Suprapubic skin (tissue), 4 donors: ENCODE measurements at regions not wholly inside any gene's neighbourhood (a gene's known extent, or its start where the extent isn't known, plus 50 kb on each side); places are given as distances from the start of the nearest gene placed in this dataset.

Experiments
- CTCF ChIP-seq, 2 donors: fragments of 200-600 bp in 1 of 2; fragments of 450-650 bp in 1 of 2; sonication (generic) in 1 of 2; IDR thresholded peaks; one replicate each; pipeline ENCODE4 v1.5.1; 2016 to 2019; ENCODE audit warnings: antibody characterized with exemption in 2 of 2, mild to moderate bottlenecking in 1 of 2, moderate library complexity in 1 of 2
- EP300 ChIP-seq: sonication (generic); formaldehyde crosslinking; IDR thresholded peaks from one replicate; pipeline ENCODE4 v1.6.1; 2017; ENCODE audit warnings: antibody characterized with exemption
- POLR2A ChIP-seq, 2 donors: fragments of 450-650 bp; IDR thresholded peaks; one replicate each; pipeline ENCODE4 v1.6.1; 2017; ENCODE audit warnings: antibody characterized with exemption in 2 of 2, mild to moderate bottlenecking in 2 of 2, moderate library complexity in 2 of 2
- POLR2AphosphoS5 ChIP-seq, 3 donors: sonication (generic); formaldehyde crosslinking; IDR thresholded peaks; one replicate each; pipeline ENCODE4 v1.6.1; 2017; ENCODE audit warnings: antibody characterized with exemption in 3 of 3

GRCh38 chr3:162666835-162667234, 1170.2 kb downstream of the OTOL1 start:
- no peak for TF ChIP-seq CTCF (IDR thresholded peaks at IDR 0.05)
- no peak for TF ChIP-seq POLR2AphosphoS5 (IDR thresholded peaks at IDR 0.05)
- TF ChIP-seq POLR2A (IDR thresholded peaks at IDR 0.05), result no peak
- no peak for TF ChIP-seq EP300
